Epithelial cell of proximal tubule (primary cell): ENCODE measurements at regions not wholly inside any gene's neighbourhood (a gene's known extent, or its start where the extent isn't known, plus 50 kb on each side); places are given as distances from the start of the nearest gene placed in this dataset.
"Not testable (repeated sequence)": the region's sequence is repeated elsewhere in the genome, so short reads cannot be mapped to it uniquely, and the experiment has no call there.

Source experiments
- DNase-seq: peaks from one replicate; pipeline ENCODE4 v3.0.0-alpha.2; 2011; ENCODE audit warnings: low read depth
- H3K4me3 ChIP-seq: 2 replicates; pipeline ENCODE4 v1.5.1; 2011; ENCODE audit warnings: low read depth, mild to moderate bottlenecking, low read length
- CTCF ChIP-seq: conservative IDR thresholded peaks from 2 replicates; pipeline ENCODE4 v1.5.1; 2012; ENCODE audit warnings: low read depth, mild to moderate bottlenecking, low read length

GRCh38 chr7:106583706-106584690 lies 77.0 kb downstream of the CCDC71L start:
- no peak for TF ChIP-seq CTCF
- no peak overlapping the region for H3K4me3 ChIP-seq
- no peak for DNase-seq

GRCh38 chr7:106583100-106583499 lies 77.9 kb downstream of the CCDC71L start:
- DNase-seq: no peak
- TF ChIP-seq CTCF: no peak

GRCh38 chr7:106582365-106582764 lies 78.6 kb downstream of the CCDC71L start:
- no peak for DNase-seq
- no peak for TF ChIP-seq CTCF
- no peak overlapping the region for H3K4me3 ChIP-seq

More at GRCh38 chr7:106583100-106583499, 77.9 kb downstream of the CCDC71L start:
- no peak overlapping the region for H3K4me3 ChIP-seq

- H3K4me3 ChIP-seq, DNase-seq: not testable (repeated sequence)
Measured at GRCh38 chr7:106579086-106579485, 81.9 kb downstream of the CCDC71L start.

GRCh38 chr7:106575138-106575823 lies 85.7 kb downstream of the CCDC71L start:
- DNase-seq: no peak
- no peak for TF ChIP-seq CTCF

GRCh38 chr7:106573738-106574137 lies 87.2 kb downstream of the CCDC71L start:
- H3K4me3 ChIP-seq: no peak overlapping the region
- no peak for TF ChIP-seq CTCF
- DNase-seq: no peak

More at GRCh38 chr7:106575138-106575823, 85.7 kb downstream of the CCDC71L start:
- no peak overlapping the region for H3K4me3 ChIP-seq

- TF ChIP-seq CTCF: no peak
- DNase-seq: no peak
- H3K4me3 ChIP-seq: no peak overlapping the region
Measured at GRCh38 chr7:106573125-106573663, 87.8 kb downstream of the CCDC71L start.
